ENCODE measurements at regions not wholly inside any gene's neighbourhood (a gene's known extent, or its start where the extent isn't known, plus 50 kb on each side); places are given as distances from the start of the nearest gene placed in this dataset.

GRCh38 chr7:83798489-83798888 is 149.6 kb upstream of the SEMA3E start:
- no peak overlapping the region for H3K4me3 ChIP-seq
- TF ChIP-seq POLR2A (IDR thresholded peaks at IDR 0.05) (no peak), POLR2AphosphoS5 (IDR thresholded peaks at IDR 0.05) (no peak), EP300 (IDR thresholded peaks at IDR 0.05) (no peak)
- TF ChIP-seq, protein P1, sequence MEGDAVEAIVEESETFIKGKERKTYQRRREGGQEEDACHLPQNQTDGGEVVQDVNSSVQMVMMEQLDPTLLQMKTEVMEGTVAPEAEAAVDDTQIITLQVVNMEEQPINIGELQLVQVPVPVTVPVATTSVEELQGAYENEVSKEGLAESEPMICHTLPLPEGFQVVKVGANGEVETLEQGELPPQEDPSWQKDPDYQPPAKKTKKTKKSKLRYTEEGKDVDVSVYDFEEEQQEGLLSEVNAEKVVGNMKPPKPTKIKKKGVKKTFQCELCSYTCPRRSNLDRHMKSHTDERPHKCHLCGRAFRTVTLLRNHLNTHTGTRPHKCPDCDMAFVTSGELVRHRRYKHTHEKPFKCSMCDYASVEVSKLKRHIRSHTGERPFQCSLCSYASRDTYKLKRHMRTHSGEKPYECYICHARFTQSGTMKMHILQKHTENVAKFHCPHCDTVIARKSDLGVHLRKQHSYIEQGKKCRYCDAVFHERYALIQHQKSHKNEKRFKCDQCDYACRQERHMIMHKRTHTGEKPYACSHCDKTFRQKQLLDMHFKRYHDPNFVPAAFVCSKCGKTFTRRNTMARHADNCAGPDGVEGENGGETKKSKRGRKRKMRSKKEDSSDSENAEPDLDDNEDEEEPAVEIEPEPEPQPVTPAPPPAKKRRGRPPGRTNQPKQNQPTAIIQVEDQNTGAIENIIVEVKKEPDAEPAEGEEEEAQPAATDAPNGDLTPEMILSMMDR (IDR thresholded peaks at IDR 0.05): no peak
- H3K27ac ChIP-seq: no peak overlapping the region
- H3K9me3 ChIP-seq: peaks cover 0 to 8% (median 2%) of the 10 kb centered on the region in 4 donors
- DNase-seq: no peak
- H3K27me3 ChIP-seq: no peaks in the 10 kb centered on the region
- intact Hi-C loops (cut with DNase I; ENCODE audit: low total_unique reads): no loop called here
- H3K4me1 ChIP-seq: no peaks in the 10 kb centered on the region
- H3K36me3 ChIP-seq: no peaks in the 10 kb centered on the region
- 78 to 87% (median 80%) methylated on average over 5 of the region's 5 CpGs for WGBS, 5 donors

DNA sequence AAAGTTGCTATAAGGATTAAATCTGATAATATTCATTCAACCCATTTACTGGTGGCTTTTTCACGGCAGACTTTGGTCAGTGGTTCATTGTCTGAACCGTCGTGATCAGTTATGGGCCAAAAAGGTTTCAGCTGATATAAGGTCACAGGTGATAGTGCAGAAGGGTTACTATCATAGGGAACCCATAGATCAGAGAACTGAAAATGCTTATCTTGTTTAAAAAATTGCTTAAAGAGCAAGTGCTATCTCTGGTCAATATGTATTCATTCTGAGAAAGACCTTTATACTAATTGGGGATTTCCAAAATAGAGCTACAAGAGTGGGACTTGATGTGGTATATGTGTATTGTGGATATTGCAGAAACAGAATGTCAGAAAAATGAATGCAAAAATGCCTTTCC is 147.8 kb upstream of the SEMA3E start:
- H3K27ac ChIP-seq: no peak overlapping the region
- no peaks in the 10 kb centered on the region for H3K4me1 ChIP-seq
- no peaks in the 10 kb centered on the region for H3K36me3 ChIP-seq
- 26 to 60% (median 50%) methylated on average over 3 of the region's 3 CpGs for WGBS, 5 donors
- intact Hi-C loops (cut with DNase I; ENCODE audit: low total_unique reads): no loop called here
- H3K4me3 ChIP-seq: no peak overlapping the region
- peaks cover 0 to 8% (median 2%) of the 10 kb centered on the region in 4 donors for H3K9me3 ChIP-seq
- TF ChIP-seq, protein P1 (IDR thresholded peaks at IDR 0.05): no peak
- TF ChIP-seq EP300 (IDR thresholded peaks at IDR 0.05) (no peak), POLR2A (IDR thresholded peaks at IDR 0.05) (no peak), POLR2AphosphoS5 (IDR thresholded peaks at IDR 0.05) (no peak)
- H3K27me3 ChIP-seq: no peaks in the 10 kb centered on the region
- DNase-seq: no peak

DNA sequence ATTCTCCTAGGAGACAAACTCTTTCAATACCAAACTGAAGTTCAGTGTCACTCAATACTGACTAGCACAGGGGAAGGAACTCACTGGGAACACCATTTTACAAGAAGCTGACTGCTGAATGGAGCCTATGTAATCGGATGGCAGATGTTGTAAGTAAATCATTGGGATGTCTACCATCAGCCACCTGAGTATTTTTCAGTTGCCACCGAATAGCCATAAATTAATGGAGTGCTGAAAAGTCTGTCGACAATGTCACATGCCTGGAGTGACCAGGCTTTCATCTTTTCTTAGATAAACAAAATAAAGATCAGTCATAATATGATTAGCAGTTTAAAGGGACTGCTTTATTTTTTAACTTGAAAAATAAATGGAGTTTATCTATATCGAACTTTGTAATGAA is 145.9 kb upstream of the SEMA3E start:
- intact Hi-C loops (cut with DNase I; ENCODE audit: low total_unique reads): no loop called here
- Histone ChIP-seq H3K4me1 (no peaks in the 10 kb centered on the region), H3K27me3 (no peaks in the 10 kb centered on the region), H3K36me3 (no peaks in the 10 kb centered on the region), H3K27ac (no peak overlapping the region), H3K4me3 (no peak overlapping the region), H3K9me3 (peaks cover 0 to 6% (median 0%) of the 10 kb centered on the region in 4 donors)
- no peak for DNase-seq
- 43 to 55% (median 47%) methylated on average over 4 of the region's 4 CpGs for WGBS, 5 donors
- TF ChIP-seq POLR2AphosphoS5 (IDR thresholded peaks at IDR 0.05): no peak
- no peak for TF ChIP-seq POLR2A (IDR thresholded peaks at IDR 0.05)
- TF ChIP-seq, protein P1 (IDR thresholded peaks at IDR 0.05): no peak
- no peak for TF ChIP-seq EP300 (IDR thresholded peaks at IDR 0.05)

DNA sequence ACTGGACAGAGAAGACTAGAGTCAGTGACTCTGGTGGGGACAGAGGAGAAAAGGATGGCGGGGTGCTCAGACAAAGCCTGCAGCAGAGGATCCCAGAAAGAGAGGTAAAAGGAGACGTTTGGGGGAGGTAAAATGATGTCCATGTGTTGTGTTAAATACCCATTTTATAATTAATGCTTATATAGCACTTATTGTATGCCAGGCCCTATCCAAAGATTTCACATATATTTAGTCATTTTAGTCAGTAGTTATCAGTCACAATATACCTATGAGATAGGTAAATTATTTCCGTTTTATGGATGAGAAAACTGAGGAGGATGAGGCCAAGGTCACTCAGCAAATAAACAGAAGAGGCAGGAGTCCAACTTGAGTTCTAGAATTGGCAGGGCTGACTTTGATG is 144.6 kb upstream of the SEMA3E start:
- intact Hi-C loops (cut with DNase I; ENCODE audit: low total_unique reads): no loop called here
- no peak for DNase-seq
- Histone ChIP-seq H3K4me1 (no peaks in the 10 kb centered on the region), H3K9me3 (no peaks in the 10 kb centered on the region), H3K36me3 (no peaks in the 10 kb centered on the region), H3K4me3 (no peak overlapping the region), H3K27ac (no peak overlapping the region), H3K27me3 (no peaks in the 10 kb centered on the region)
- TF ChIP-seq, protein P1 (IDR thresholded peaks at IDR 0.05): no peak
- no peak for TF ChIP-seq POLR2A (IDR thresholded peaks at IDR 0.05)
- TF ChIP-seq EP300 (IDR thresholded peaks at IDR 0.05): no peak
- TF ChIP-seq POLR2AphosphoS5 (IDR thresholded peaks at IDR 0.05): no peak
- WGBS, 5 donors: 68 to 77% (median 70%) methylated on average over 3 of the region's 3 CpGs

Data from stomach (tissue), 8 donors.